HG03097 (cell line): ENCODE measurements at regions not wholly inside any gene's neighbourhood (a gene's known extent, or its start where the extent isn't known, plus 50 kb on each side); places are given as distances from the start of the nearest gene placed in this dataset.
"Not testable (repeated sequence)": the region's sequence is repeated elsewhere in the genome, so short reads cannot be mapped to it uniquely, and the experiment has no call there.

Experiments used
- ATAC-seq: cut with Tn5 transposase; IDR thresholded peaks from one replicate; pipeline ENCODE4 v1.9.1; 2021; ENCODE audit not compliant: unreplicated experiment, low FRiP score

GRCh38 chr1:102365071-102365470, 368.3 kb upstream of the OLFM3 start:
- no peak for ATAC-seq

GRCh38 chr1:102336602-102337001, 339.9 kb upstream of the OLFM3 start:
- ATAC-seq, result no peak

GRCh38 chr1:102318104-102318806, 321.5 kb upstream of the OLFM3 start:
- no peak for ATAC-seq

- no peak for ATAC-seq
Measured at GRCh38 chr1:102315096-102315495, 318.4 kb upstream of the OLFM3 start.

GRCh38 chr1:102296116-102296515, 299.4 kb upstream of the OLFM3 start:
- no peak for ATAC-seq

GRCh38 chr1:102282955-102283354, 286.2 kb upstream of the OLFM3 start:
- ATAC-seq, result no peak

GRCh38 chr1:102262994-102263393, 266.3 kb upstream of the OLFM3 start:
- no peak for ATAC-seq

GRCh38 chr1:102252731-102253505, 256.2 kb upstream of the OLFM3 start:
- ATAC-seq, result no peak

- ATAC-seq, result peak; percentile 65
Measured at GRCh38 chr1:102241431-102242338, 245.0 kb upstream of the OLFM3 start.

GRCh38 chr1:102239247-102239646, 242.5 kb upstream of the OLFM3 start:
- ATAC-seq, result no peak

- no peak for ATAC-seq
Measured at GRCh38 chr1:102234753-102235359, 238.1 kb upstream of the OLFM3 start.

- ATAC-seq, result peak; percentile 71
Measured at GRCh38 chr1:102219463-102219862, 222.7 kb upstream of the OLFM3 start.

- ATAC-seq, result not testable (repeated sequence)
Measured at GRCh38 chr1:102210891-102211290, 214.2 kb upstream of the OLFM3 start.

GRCh38 chr1:102191723-102192122, 195.0 kb upstream of the OLFM3 start:
- no peak for ATAC-seq

- ATAC-seq, result no peak
Measured at GRCh38 chr1:102190429-102190828, 193.7 kb upstream of the OLFM3 start.

- no peak for ATAC-seq
Measured at GRCh38 chr1:102186536-102186935, 189.8 kb upstream of the OLFM3 start.

- no peak for ATAC-seq
Measured at GRCh38 chr1:102185260-102185659, 188.5 kb upstream of the OLFM3 start.

- ATAC-seq, result no peak
Measured at GRCh38 chr1:102184477-102184876, 187.8 kb upstream of the OLFM3 start.

GRCh38 chr1:102183711-102184110, 187.0 kb upstream of the OLFM3 start:
- no peak for ATAC-seq

GRCh38 chr1:102182603-102183260, 186.0 kb upstream of the OLFM3 start:
- no peak for ATAC-seq
